DND-41 (cell line): ENCODE measurements at regions not wholly inside any gene's neighbourhood (a gene's known extent, or its start where the extent isn't known, plus 50 kb on each side); places are given as distances from the start of the nearest gene placed in this dataset.
A peak's percentile ranks its signal among the peaks of the same experiment; 100 is the strongest.

Experiments used
- ATAC-seq: fragments of 200-7000 bp; cut with Tn5 transposase; 3 replicates; pipeline ENCODE4 v1.9.1; 2021; ENCODE audit warnings: low read depth; ENCODE audit not compliant: insufficient read depth
- DNase-seq: peaks from one replicate; pipeline ENCODE4 v3.0.0-alpha.2; 2020
- H2AFZ ChIP-seq: 2 replicates; pipeline ENCODE4 v1.6.0; 2012; ENCODE audit warnings: low read depth, low read length
- H3K27ac ChIP-seq: 2 replicates; pipeline ENCODE4 v1.5.1; 2012; ENCODE audit warnings: low read length, inconsistent platforms
- H3K27me3 ChIP-seq: fragments of 200-600 bp; sonication (generic); 2 replicates; pipeline ENCODE4 v1.6.0; 2012; ENCODE audit warnings: low read length, mild to moderate bottlenecking, inconsistent platforms; ENCODE audit not compliant: insufficient read depth, poor library complexity
- H3K36me3 ChIP-seq: 2 replicates; pipeline ENCODE4 v1.5.1; 2012; ENCODE audit warnings: low read length, inconsistent platforms; ENCODE audit not compliant: insufficient read depth
- H3K4me1 ChIP-seq: 2 replicates; pipeline ENCODE4 v1.5.1; 2012; ENCODE audit warnings: mild to moderate bottlenecking, low read length; ENCODE audit not compliant: insufficient read depth
- H3K4me2 ChIP-seq: 2 replicates; pipeline ENCODE4 v1.6.0; 2012; ENCODE audit warnings: mild to moderate bottlenecking, moderate library complexity, low read length, inconsistent platforms; ENCODE audit not compliant: insufficient read depth
- H3K4me3 ChIP-seq, 2 experiments: fragments of 200-600 bp in 1 of 2; shearing (Covaris generic) in 1 of 2; 2 replicates each; pipeline ENCODE4 v1.5.1; 2012 to 2016; ENCODE audit warnings: inconsistent platforms in 2 of 2, low read length in 2 of 2, mild to moderate bottlenecking in 2 of 2, low read depth in 1 of 2, moderate library complexity in 1 of 2
- H3K79me2 ChIP-seq: 2 replicates; pipeline ENCODE4 v1.6.0; 2012; ENCODE audit warnings: low read length, inconsistent platforms; ENCODE audit not compliant: insufficient read depth
- H3K9ac ChIP-seq: 2 replicates; pipeline ENCODE4 v1.6.0; 2012; ENCODE audit warnings: low read depth, mild to moderate bottlenecking, inconsistent platforms, low read length, moderate library complexity
- H3K9me3 ChIP-seq: 2 replicates; pipeline ENCODE4 v1.5.1; 2012; ENCODE audit warnings: low read length, moderate library complexity, mild to moderate bottlenecking, inconsistent platforms; ENCODE audit not compliant: insufficient read depth, severe bottlenecking
- H4K20me1 ChIP-seq: 2 replicates; pipeline ENCODE4 v1.6.0; 2012; ENCODE audit warnings: low read length; ENCODE audit not compliant: insufficient read depth
- EZH2 ChIP-seq: IDR thresholded peaks from 3 replicates; pipeline ENCODE4 v1.6.1; 2012; ENCODE audit warnings: borderline replicate concordance, low read depth, mild to moderate bottlenecking, moderate library complexity, low read length, inconsistent platforms; ENCODE audit not compliant: severe bottlenecking
- TF ChIP-seq, protein P1 (sequence below): IDR thresholded peaks from 2 replicates; pipeline ENCODE4 v1.5.1; 2012; ENCODE audit warnings: borderline replicate concordance, low read length, moderate library complexity, mild to moderate bottlenecking; ENCODE audit not compliant: poor library complexity, severe bottlenecking; ENCODE audit errors: extremely low read depth

DNA sequence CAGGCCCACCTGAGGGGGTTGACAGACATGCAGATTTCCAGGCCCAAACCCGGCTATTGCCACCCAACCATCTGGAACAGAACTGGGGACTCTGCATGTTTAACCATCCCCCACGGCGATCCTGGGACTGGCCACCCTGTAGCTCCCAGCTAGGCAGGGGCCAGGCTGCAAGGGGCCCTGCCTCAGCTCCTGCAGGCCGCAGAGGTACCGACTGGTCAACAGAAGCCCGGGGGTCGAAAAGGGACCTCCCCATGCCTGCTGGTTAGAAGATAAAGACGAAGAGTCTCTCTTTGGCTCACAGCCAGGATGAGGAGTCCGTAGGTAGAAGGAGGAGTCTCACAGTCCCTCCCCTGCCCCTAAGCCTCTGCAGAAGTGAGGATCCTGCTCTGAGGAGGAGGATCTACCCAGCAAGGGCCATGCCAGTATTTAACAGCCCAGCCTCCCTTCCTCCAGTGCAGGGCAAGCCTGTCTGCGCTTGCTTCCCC lies 223.4 kb upstream of the TNRC6C start:
- H3K79me2 ChIP-seq = no peaks in the 10 kb centered on the region
- H3K4me2 ChIP-seq = no peak overlapping the region
- no peaks in the 10 kb centered on the region for H3K4me1 ChIP-seq
- TF ChIP-seq, protein P1, sequence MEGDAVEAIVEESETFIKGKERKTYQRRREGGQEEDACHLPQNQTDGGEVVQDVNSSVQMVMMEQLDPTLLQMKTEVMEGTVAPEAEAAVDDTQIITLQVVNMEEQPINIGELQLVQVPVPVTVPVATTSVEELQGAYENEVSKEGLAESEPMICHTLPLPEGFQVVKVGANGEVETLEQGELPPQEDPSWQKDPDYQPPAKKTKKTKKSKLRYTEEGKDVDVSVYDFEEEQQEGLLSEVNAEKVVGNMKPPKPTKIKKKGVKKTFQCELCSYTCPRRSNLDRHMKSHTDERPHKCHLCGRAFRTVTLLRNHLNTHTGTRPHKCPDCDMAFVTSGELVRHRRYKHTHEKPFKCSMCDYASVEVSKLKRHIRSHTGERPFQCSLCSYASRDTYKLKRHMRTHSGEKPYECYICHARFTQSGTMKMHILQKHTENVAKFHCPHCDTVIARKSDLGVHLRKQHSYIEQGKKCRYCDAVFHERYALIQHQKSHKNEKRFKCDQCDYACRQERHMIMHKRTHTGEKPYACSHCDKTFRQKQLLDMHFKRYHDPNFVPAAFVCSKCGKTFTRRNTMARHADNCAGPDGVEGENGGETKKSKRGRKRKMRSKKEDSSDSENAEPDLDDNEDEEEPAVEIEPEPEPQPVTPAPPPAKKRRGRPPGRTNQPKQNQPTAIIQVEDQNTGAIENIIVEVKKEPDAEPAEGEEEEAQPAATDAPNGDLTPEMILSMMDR = no peak
- TF ChIP-seq EZH2 = no peak
- H3K9me3 ChIP-seq = peaks cover 8% of the 10 kb centered on the region
- ATAC-seq (no peak), DNase-seq (no peak)
- H3K27ac ChIP-seq = no peak overlapping the region
- no peaks in the 10 kb centered on the region for H3K27me3 ChIP-seq
- no peak overlapping the region for H3K9ac ChIP-seq
- H3K4me3 ChIP-seq = no peak overlapping the region
- H2AFZ ChIP-seq = no peak overlapping the region
- H4K20me1 ChIP-seq = no peaks in the 10 kb centered on the region
- H3K36me3 ChIP-seq = no peaks in the 10 kb centered on the region

DNA sequence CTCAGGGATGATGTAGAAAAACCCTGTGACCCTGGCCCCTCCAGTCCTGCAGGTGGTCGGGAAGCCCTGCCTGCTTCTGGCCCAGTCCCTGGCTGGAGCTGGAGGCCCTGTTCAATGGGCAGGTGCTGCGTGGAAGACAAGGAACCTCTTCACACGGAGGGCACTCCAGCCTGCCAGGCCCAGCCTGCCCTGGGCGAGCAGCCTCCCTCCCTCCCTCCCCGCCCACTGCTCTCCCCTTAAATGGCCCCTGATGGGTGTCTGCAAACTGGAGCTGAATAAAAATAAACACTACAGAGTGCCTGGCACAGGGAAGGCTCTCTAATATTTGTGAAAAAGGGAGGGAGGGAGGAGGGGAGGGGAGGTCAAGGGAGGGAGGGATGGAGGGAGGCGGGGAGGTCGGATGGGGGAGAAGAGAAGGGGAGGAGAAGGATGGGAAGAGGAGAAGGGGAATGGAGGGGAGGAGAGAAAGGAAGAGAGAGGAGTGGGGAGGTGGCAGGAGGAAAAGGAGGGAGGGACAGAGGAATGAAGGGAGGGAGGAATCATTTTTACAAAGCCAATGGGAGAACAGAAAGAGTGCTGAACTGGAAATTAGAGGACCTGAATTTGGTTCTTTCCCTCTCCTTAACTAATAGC lies 222.8 kb upstream of the TNRC6C start:
- no peaks in the 10 kb centered on the region for H3K27me3 ChIP-seq
- no peak overlapping the region for H3K4me2 ChIP-seq
- no peak overlapping the region for H3K9ac ChIP-seq
- H3K9me3 ChIP-seq = peaks cover 8% of the 10 kb centered on the region
- H3K27ac ChIP-seq = no peak overlapping the region
- ATAC-seq (no peak), DNase-seq (peak; percentile 1)
- H3K79me2 ChIP-seq = no peaks in the 10 kb centered on the region
- no peak overlapping the region for H3K4me3 ChIP-seq
- H3K4me1 ChIP-seq = no peaks in the 10 kb centered on the region
- no peaks in the 10 kb centered on the region for H4K20me1 ChIP-seq
- H3K36me3 ChIP-seq = no peaks in the 10 kb centered on the region
- TF ChIP-seq, protein P1 = no peak
- TF ChIP-seq EZH2 = no peak
- H2AFZ ChIP-seq = no peak overlapping the region

DNA sequence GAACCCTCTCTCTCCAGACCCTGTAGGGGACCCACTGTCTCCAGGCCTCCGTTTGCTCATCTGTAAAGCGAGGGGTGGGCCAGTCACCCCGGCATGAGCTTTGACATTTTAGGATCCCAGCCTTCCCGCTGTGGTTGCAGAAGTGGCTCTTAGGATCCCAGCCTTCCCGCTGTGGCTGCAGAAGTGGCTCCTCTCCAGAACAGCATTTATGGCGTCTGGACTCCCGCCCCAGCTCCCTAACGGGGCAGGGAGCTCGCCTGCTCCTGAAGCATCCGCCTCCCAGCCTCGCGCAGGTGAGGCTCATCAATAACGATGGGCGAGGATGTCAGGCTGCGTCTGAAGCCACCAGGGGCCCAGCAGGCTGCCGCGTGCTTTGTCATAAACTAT lies 222.3 kb upstream of the TNRC6C start:
- Histone ChIP-seq H3K79me2 (no peaks in the 10 kb centered on the region), H2AFZ (no peak overlapping the region), H3K9me3 (peaks cover 8% of the 10 kb centered on the region), H3K9ac (no peak overlapping the region), H3K36me3 (no peaks in the 10 kb centered on the region), H4K20me1 (no peaks in the 10 kb centered on the region), H3K27ac (no peak overlapping the region), H3K4me3 (no peak overlapping the region), H3K4me2 (no peak overlapping the region), H3K27me3 (no peaks in the 10 kb centered on the region), H3K4me1 (no peaks in the 10 kb centered on the region)
- DNase-seq = peak; percentile 2
- TF ChIP-seq EZH2 = no peak
- ATAC-seq = no peak

DNA sequence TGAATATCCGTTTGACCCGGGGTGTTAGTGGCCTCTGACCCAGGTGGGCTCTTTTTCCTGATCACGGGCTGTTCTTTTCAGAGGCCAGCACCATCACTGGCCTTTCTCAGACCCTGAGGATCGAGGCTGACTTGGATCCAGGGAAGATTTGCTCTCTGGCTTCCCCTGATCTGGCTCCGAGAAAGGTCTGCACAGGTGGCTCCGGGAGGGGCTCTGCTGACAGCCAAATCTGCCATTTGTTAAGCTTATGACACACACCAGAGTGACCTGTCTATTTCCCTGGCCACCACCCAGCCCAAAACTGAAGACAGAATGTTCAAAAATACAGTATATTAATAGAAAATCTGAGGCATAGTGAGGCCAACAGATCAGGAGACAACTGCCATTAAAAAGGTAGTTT lies 221.8 kb upstream of the TNRC6C start:
- Histone ChIP-seq H3K4me3 (no peak overlapping the region), H3K27me3 (no peaks in the 10 kb centered on the region)
- TF ChIP-seq EZH2 = no peak
- TF ChIP-seq, protein P1 = no peak

More for the DNA sequence above, 221.8 kb upstream of the TNRC6C start:
- no peaks in the 10 kb centered on the region for H4K20me1 ChIP-seq
- no peaks in the 10 kb centered on the region for H3K79me2 ChIP-seq
- DNase-seq (no peak), ATAC-seq (no peak)
- H3K4me1 ChIP-seq = no peaks in the 10 kb centered on the region
- no peak overlapping the region for H3K9ac ChIP-seq
- no peak overlapping the region for H3K4me2 ChIP-seq
- H3K36me3 ChIP-seq = no peaks in the 10 kb centered on the region
- no peak overlapping the region for H3K27ac ChIP-seq
- H3K9me3 ChIP-seq = peaks cover 8% of the 10 kb centered on the region
- H2AFZ ChIP-seq = no peak overlapping the region
